HEK293 (cell line): ENCODE measurements at regions not wholly inside any gene's neighbourhood (a gene's known extent, or its start where the extent isn't known, plus 50 kb on each side); places are given as distances from the start of the nearest gene placed in this dataset.

ENCODE experiments used
- TCF7L2 ChIP-seq: IDR thresholded peaks from 2 replicates; pipeline ENCODE4 v1.6.1; 2011; ENCODE audit warnings: low read depth, mild to moderate bottlenecking, inconsistent platforms, low read length, moderate library complexity, borderline replicate concordance
- ZNF274 ChIP-seq, 2 experiments: fragments of 200-500 bp in 1 of 2; fragments of 450-650 bp in 1 of 2; sonication (Bioruptor generic) in 1 of 2; formaldehyde crosslinking in 1 of 2; IDR thresholded peaks; 2 replicates each; pipeline versions ENCODE4 v1.5.1 to v1.6.1; 2014 to 2016; ENCODE audit warnings: borderline replicate concordance in 1 of 2, inconsistent platforms in 1 of 2, low read length in 1 of 2, missing biosample characterization in 1 of 2, missing genetic modification characterization in 1 of 2
- ZSCAN30 ChIP-seq: fragments of 450-650 bp; IDR thresholded peaks from 2 replicates; pipeline ENCODE4 v1.5.1; 2018; ENCODE audit warnings: missing biosample characterization, mild to moderate bottlenecking, missing genetic modification characterization, moderate library complexity
- TF ChIP-seq, protein P1 (sequence below): fragments of 450-650 bp; formaldehyde crosslinking; IDR thresholded peaks from 2 replicates; pipeline ENCODE4 v1.5.1; 2016; ENCODE audit warnings: missing biosample characterization, missing genetic modification characterization, low read depth
- TF ChIP-seq, protein P2 (sequence below): sonication (generic); formaldehyde crosslinking; IDR thresholded peaks from 2 replicates; pipeline ENCODE4 v1.8.1; 2022; ENCODE audit warnings: mild to moderate bottlenecking, moderate library complexity, missing genetic modification reagents

DNA sequence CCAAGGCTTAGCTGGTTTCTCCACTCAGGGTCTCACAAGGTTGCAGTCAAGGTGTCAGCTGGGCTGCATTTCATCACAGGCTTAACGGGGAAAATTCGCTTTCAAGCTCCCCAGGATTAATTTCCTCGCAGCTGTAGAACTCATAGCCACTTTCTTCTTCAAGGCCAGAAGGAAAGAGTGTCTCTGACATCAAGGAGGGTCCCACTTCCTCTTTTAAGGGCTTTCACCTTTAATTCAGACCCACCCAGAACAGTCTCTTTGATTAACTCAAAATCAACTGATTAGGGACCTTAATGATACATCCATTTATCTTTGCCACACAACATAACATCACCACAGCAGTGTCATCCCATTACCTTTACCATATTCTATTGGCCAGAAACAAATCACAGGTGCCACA is 183.3 kb upstream of the ARID1B start:
- TF ChIP-seq ZSCAN30 (tag by site-specific recombination) (no peak), TCF7L2 (no peak), ZNF274 (IDR thresholded peaks at IDR 0.05; ENCODE audit: low read length) (no peak), ZNF274 (tag by site-specific recombination; IDR thresholded peaks at IDR 0.05; ENCODE audit: borderline replicate concordance) (no peak)
- TF ChIP-seq, protein P1, sequence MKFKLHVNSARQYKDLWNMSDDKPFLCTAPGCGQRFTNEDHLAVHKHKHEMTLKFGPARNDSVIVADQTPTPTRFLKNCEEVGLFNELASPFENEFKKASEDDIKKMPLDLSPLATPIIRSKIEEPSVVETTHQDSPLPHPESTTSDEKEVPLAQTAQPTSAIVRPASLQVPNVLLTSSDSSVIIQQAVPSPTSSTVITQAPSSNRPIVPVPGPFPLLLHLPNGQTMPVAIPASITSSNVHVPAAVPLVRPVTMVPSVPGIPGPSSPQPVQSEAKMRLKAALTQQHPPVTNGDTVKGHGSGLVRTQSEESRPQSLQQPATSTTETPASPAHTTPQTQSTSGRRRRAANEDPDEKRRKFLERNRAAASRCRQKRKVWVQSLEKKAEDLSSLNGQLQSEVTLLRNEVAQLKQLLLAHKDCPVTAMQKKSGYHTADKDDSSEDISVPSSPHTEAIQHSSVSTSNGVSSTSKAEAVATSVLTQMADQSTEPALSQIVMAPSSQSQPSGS (tag by site-specific recombination), result no peak
- TF ChIP-seq, protein P2, sequence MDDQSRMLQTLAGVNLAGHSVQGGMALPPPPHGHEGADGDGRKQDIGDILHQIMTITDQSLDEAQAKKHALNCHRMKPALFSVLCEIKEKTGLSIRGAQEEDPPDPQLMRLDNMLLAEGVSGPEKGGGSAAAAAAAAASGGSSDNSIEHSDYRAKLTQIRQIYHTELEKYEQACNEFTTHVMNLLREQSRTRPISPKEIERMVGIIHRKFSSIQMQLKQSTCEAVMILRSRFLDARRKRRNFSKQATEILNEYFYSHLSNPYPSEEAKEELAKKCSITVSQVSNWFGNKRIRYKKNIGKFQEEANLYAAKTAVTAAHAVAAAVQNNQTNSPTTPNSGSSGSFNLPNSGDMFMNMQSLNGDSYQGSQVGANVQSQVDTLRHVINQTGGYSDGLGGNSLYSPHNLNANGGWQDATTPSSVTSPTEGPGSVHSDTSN (CRISPR knock-in tag), result no peak
